ENCODE measurements at regions not wholly inside any gene's neighbourhood (a gene's known extent, or its start where the extent isn't known, plus 50 kb on each side); places are given as distances from the start of the nearest gene placed in this dataset.

GRCh38 chr9:84145031-84145430, 164.4 kb downstream of the RMI1 start:
- no peak overlapping the region for H3K4me3 ChIP-seq (ENCODE audit: control insufficient read depth in 2 of 3, extremely low read depth in 1 of 3, insufficient read depth in 2 of 3, low read depth in 1 of 3, low read length in 3 of 3)
- H2AFZ ChIP-seq (ENCODE audit: control insufficient read depth, low read length) = no peak overlapping the region
- H3K79me2 ChIP-seq (ENCODE audit: control insufficient read depth, insufficient read depth, low read length) = no peaks in the 10 kb centered on the region
- FAIRE-seq (no peak), DNase-seq (ENCODE audit: low read depth, low spot score) (no peak)
- no peak overlapping the region for H3K27ac ChIP-seq (ENCODE audit: control insufficient read depth, insufficient read depth, low read length)
- H3K9ac ChIP-seq (ENCODE audit: control insufficient read depth, extremely low read depth, insufficient read depth, low read length) = no peak overlapping the region
- no peaks in the 10 kb centered on the region for H3K9me1 ChIP-seq (ENCODE audit: control insufficient read depth, extremely low read depth, insufficient read depth, low read length)
- peaks cover 4% of the 10 kb centered on the region for H3K4me1 ChIP-seq (ENCODE audit: control insufficient read depth, extremely low read depth, insufficient read depth, low read length)
- TF ChIP-seq EZH2 (IDR thresholded peaks at IDR 0.05; ENCODE audit: low read length) = no peak
- TF ChIP-seq CTCF (optimal IDR thresholded peaks at IDR 0.05 in 1 of 3, IDR thresholded peaks at IDR 0.05 in 1 of 3, conservative IDR thresholded peaks at IDR 0.05 in 1 of 3; ENCODE audit: extremely low read depth in 1 of 3, insufficient read depth in 2 of 3, low read length in 3 of 3) = no peak
- H3K4me2 ChIP-seq (ENCODE audit: control insufficient read depth, extremely low read depth, insufficient read depth, low read depth, low read length) = no peak overlapping the region
- H3K36me3 ChIP-seq (ENCODE audit: control insufficient read depth in 2 of 2, extremely low read depth in 1 of 2, insufficient read depth in 2 of 2, low read length in 2 of 2) = no peaks in the 10 kb centered on the region
- H3K9me3 ChIP-seq (ENCODE audit: control insufficient read depth, low read depth, low read length) = no peaks in the 10 kb centered on the region
- peaks cover 28% of the 10 kb centered on the region for H3K27me3 ChIP-seq (ENCODE audit: control insufficient read depth, extremely low read depth, insufficient read depth, low read length)
- no peaks in the 10 kb centered on the region for H4K20me1 ChIP-seq (ENCODE audit: control insufficient read depth, extremely low read depth, insufficient read depth, low read length)
- dilution Hi-C loops (cut with MboI; ENCODE audit: extremely low pct_ligation_motif_present, low sequenced_read_pairs) = no loop called here

GRCh38 chr9:84145780-84146179, 165.2 kb downstream of the RMI1 start:
- TF ChIP-seq EZH2 (IDR thresholded peaks at IDR 0.05; ENCODE audit: low read length) = no peak
- no peak for TF ChIP-seq CTCF (optimal IDR thresholded peaks at IDR 0.05 in 1 of 3, IDR thresholded peaks at IDR 0.05 in 1 of 3, conservative IDR thresholded peaks at IDR 0.05 in 1 of 3; ENCODE audit: extremely low read depth in 1 of 3, insufficient read depth in 2 of 3, low read length in 3 of 3)
- Histone ChIP-seq H3K9ac (ENCODE audit: control insufficient read depth, extremely low read depth, insufficient read depth, low read length) (no peak overlapping the region), H3K4me2 (ENCODE audit: control insufficient read depth, extremely low read depth, insufficient read depth, low read depth, low read length) (no peak overlapping the region), H3K9me1 (ENCODE audit: control insufficient read depth, extremely low read depth, insufficient read depth, low read length) (no peaks in the 10 kb centered on the region), H3K4me3 (ENCODE audit: control insufficient read depth in 2 of 3, extremely low read depth in 1 of 3, insufficient read depth in 2 of 3, low read depth in 1 of 3, low read length in 3 of 3) (no peak overlapping the region), H2AFZ (ENCODE audit: control insufficient read depth, low read length) (no peak overlapping the region), H4K20me1 (ENCODE audit: control insufficient read depth, extremely low read depth, insufficient read depth, low read length) (no peaks in the 10 kb centered on the region), H3K79me2 (ENCODE audit: control insufficient read depth, insufficient read depth, low read length) (no peaks in the 10 kb centered on the region), H3K27ac (ENCODE audit: control insufficient read depth, insufficient read depth, low read length) (no peak overlapping the region), H3K9me3 (ENCODE audit: control insufficient read depth, low read depth, low read length) (no peaks in the 10 kb centered on the region), H3K36me3 (ENCODE audit: control insufficient read depth in 2 of 2, extremely low read depth in 1 of 2, insufficient read depth in 2 of 2, low read length in 2 of 2) (no peaks in the 10 kb centered on the region), H3K4me1 (ENCODE audit: control insufficient read depth, extremely low read depth, insufficient read depth, low read length) (peaks cover 2% of the 10 kb centered on the region), H3K27me3 (ENCODE audit: control insufficient read depth, extremely low read depth, insufficient read depth, low read length) (peaks cover 21% of the 10 kb centered on the region)
- dilution Hi-C loops (cut with MboI; ENCODE audit: extremely low pct_ligation_motif_present, low sequenced_read_pairs) = no loop called here
- FAIRE-seq (no peak), DNase-seq (ENCODE audit: low read depth, low spot score) (no peak)

Measured in keratinocyte (primary cell).